ENCODE measurements at regions not wholly inside any gene's neighbourhood (a gene's known extent, or its start where the extent isn't known, plus 50 kb on each side); places are given as distances from the start of the nearest gene placed in this dataset.
"Not testable (repeated sequence)": the region's sequence is repeated elsewhere in the genome, so short reads cannot be mapped to it uniquely, and the experiment has no call there.

- DNase-seq (ENCODE audit: low read depth) = no peak
Observed at GRCh38 chr1:38746941-38747600, 112.5 kb downstream of the RRAGC start.

DNA sequence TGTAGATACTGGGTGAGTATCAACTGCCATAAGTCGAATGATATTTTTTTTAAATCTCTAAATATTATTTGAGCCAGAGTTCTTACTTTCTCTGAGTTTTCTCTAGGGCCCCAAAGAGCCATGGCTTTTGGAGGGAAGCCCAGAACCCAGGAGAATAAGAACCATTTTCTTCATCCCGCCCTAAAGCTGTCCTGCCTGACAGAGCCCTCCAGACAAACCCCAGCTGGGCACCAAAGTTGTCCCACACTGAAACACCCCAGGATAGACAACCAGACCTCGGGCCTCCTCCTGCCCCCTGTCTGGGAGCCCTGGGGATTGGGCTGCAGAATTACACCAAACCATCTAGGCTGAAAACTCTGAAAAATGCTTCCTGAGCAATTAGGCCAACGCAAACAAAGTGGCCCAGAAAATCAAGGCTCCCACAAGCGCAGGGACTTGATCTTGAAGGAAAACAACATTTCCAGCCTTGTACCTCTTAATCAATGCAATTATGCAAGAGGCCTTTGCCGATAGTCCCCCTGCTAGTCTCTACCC lies 113.1 kb downstream of the RRAGC start:
- DNase-seq (ENCODE audit: low read depth) = no peak

GRCh38 chr1:38745476-38746401 lies 113.8 kb downstream of the RRAGC start:
- DNase-seq (ENCODE audit: low read depth) = no peak

DNA sequence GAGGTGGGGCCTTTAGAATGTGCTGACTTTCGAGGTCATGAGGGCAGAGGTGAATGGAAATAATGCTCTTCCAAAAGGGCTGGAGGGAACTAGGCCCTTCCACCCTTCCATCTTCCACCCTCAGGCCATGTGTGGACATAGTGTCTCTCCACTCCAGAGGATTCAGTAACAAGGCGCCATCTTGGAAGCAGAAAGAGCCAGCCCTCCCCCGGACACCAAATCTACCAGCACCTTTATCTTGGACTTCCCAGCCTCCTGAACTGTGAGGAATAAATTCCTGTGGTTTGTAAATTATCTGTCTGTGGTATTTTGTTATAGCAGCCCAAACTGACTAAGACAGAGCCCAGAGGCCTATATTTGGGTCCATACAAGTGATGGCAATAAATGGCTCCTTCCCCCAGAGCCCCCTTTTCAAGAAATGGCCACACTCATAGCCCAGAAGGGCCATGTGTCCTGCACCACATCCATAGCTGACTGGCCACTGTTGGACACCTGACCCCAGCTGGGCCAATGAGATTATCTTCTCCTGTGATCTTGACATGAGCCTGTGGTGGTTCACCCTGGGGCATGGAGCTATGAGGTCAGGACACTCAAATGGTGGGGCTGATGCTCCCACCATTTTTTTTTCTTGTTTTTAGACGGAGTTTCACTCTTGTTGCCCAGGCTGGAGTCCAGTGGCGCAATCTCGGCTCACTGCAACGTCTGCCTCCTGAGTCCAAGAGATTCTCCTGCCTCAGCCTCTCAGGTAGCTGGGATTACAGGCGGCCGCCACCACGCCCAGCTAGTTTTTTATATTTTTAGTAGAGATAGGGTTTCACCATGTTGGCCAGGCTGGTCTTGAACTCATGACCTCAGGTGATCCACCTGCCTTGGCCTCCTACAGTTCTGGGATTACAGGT lies 114.9 kb downstream of the RRAGC start:
- no peak for DNase-seq (ENCODE audit: low read depth)

DNA sequence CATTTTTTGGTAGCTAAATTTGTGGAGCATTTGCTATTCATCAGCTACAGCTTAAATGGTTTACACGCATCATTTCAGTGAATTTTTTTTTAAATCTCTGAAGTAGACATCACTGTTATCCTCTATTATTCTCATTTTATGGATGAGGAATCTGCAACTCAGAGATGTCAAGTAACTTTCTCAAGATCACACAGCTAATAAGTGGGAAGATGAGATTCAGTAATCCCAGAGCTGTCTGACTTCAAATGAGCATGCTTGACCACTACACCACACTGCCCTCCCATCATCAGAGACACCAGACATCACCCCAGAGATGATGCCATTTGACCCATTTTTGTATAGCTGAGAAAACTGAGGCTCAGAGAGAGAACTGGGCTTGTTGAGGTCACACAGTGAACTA lies 116.4 kb downstream of the RRAGC start:
- no peak for DNase-seq (ENCODE audit: low read depth)

DNA sequence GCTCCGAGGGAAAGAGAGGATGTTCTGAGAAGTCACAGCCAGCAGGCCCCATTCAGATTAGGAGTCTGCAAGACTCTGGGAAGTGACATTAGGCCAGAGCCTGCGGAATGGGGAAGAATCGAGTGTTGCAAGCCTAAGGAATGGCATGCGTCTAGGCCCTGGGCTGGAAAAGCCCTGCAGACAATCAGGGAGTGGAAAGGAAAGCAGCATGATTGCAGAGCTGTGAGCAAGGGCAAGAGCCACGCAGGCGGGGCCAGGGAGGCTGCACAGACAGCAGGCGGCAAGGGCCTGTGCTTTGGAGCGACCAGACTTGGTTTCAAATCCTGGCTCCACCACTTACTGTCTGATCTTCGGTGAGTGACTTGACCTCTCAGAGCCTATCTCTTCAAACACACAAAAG lies 118.2 kb downstream of the RRAGC start:
- no peak for DNase-seq (ENCODE audit: low read depth)

DNA sequence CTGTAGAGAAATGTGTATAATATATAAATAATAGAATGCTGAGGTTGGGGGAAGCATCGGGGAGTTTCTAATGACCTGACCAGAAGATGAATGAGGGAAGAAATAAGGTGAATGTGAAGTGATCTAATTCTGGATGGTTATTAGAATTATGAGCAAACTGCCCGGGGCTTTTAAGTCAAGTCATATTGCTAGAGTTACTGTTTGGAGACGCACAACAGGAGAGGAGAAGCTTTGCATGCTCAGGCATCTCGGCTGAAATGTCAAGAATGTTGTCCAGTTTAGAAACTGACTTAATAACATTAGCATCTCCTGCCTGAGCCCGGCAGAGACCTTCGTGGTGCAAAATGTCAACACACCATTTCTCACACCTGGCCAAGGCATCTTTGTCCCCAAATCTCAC lies 119.1 kb downstream of the RRAGC start:
- no peak for DNase-seq (ENCODE audit: low read depth)

- no peak for DNase-seq (ENCODE audit: low read depth)
Observed at GRCh38 chr1:38738207-38738606, 121.4 kb downstream of the RRAGC start.

- no peak for DNase-seq (ENCODE audit: low read depth)
Observed at GRCh38 chr1:38736399-38736798, 123.2 kb downstream of the RRAGC start.

DNA sequence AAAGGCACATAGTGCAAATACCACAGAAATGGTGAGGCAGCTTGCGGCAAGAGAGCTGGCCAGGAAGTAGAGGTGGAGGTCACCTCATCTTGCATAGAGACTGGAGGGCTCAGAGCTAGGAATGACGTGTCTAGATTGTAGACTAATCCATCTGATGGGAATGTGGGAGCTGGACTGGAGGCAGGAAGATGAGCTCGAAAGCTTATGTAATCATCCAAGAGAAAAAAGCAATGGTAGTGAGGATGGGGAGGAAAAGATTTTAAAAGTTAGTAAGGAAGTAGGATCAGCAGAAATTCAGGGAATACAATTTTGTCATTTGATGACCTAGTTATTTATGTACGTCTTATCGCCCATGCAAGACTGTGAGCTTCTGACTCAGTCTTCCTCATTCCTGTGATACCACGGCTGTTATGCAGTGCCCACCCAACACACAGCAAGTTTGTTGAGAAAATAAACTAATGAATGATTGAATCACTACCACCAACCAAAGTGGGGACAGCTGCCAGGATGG lies 123.9 kb downstream of the RRAGC start:
- DNase-seq (ENCODE audit: low read depth) = no peak

DNA sequence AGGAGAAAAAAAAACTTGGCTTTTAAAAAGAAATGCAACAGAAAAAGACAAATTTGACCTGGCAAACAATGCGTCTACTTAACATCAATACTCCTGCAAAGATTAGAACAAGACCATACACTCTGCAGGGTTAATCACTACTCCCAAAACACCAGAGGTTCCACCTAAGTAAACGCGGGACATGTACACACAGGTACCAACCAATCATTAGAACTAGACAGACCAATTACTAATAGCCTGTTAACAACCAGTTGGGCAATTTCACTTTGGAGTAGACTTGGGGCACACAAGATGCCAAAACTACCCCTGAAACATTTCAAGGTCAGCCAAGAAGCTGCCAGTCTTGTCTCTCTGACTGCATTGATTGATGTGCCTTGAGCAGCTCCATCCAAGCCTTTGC lies 125.8 kb downstream of the RRAGC start:
- DNase-seq (ENCODE audit: low read depth) = no peak

- DNase-seq (ENCODE audit: low read depth) = no peak
Observed at GRCh38 chr1:38730511-38731397, 128.8 kb downstream of the RRAGC start.

DNA sequence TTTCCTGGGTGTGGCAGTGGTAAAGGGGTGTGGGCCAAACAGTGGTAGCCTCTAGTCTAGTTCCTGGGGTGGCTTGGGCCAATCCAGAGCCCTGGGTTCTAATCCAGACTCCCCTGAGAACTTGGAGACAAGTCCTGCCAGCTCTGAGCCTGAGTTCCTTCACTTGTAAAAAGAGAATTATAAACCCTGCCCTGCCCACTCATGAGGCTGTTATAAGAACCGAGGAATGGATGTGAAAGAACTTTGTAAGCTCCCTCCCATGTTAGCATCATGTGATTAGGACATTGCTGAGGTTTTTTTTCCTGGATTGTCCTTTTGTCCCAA lies 131.0 kb downstream of the RRAGC start:
- no peak for DNase-seq (ENCODE audit: low read depth)

DNA sequence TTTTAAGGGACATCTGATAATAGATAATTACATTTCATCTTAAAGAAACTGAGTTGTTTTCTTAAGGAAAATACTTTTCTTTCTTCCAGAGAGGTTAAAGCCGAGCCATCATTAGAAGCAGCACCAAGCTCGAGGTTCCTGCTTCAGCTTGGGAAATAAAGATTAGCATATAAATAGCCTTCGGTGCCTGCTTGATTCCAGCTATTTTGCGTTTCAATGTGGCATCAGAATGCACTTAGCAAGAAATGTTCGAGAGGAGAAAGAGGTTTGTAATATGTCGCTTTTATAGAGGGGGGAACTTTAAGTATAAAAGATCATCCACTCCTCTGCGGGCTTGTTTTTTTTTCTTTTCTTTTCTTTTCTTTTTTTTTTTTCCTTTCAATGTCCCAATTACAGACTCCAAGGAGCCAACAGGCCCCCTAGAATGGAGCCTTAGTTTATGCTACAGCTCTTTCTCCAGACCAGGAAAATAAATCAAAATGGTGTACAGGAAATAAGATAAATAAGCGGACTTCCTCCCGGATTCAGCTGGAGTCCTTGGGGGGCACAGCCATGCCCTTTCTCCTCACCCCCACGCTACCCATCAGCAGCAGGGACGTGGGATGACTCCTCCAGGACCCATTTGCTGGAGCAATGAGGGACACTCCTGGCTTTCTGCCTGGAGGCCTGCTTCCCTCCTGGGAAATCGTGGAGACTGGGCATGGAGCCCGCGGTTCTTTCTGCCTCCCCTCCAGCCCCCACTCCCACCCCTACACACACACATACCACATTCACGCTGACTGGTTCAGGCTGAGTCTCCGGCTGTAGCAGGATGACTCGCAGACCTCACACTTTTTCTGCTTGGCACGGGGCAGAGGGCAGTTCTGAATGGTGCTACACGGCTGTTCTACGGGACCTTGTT lies 131.6 kb downstream of the RRAGC start:
- no peak for DNase-seq (ENCODE audit: low read depth)

DNA sequence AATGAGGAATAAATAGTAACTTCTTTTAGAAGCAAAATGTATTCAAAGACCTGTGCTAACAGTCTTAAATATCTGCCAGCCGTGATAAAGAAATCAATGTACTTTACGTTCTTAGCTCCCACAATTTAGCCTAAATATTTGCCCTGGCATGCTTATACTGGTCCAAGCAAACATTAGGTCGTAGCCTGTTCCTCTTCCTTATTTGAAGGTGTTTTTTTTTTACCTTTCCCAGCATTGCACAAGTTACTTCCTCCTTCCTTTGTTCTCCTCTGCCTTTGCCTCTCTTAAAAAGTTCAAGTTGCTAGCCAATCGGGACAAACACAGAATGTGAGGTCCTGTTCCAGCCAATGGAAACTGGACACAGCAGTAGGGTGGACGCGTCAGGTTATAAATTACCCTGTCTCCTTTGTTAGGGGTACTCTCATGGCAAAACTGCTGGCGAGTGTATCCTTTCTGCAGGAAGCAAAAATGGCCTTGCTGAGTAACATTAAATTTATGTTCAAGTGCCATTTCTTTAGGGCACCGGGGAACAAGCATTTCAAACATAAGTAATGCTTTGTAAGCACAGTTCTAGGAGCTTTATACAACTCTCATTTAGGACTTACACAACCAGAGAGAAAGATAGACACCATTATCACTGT lies 134.1 kb downstream of the RRAGC start:
- DNase-seq (ENCODE audit: low read depth) = not testable (repeated sequence)

DNA sequence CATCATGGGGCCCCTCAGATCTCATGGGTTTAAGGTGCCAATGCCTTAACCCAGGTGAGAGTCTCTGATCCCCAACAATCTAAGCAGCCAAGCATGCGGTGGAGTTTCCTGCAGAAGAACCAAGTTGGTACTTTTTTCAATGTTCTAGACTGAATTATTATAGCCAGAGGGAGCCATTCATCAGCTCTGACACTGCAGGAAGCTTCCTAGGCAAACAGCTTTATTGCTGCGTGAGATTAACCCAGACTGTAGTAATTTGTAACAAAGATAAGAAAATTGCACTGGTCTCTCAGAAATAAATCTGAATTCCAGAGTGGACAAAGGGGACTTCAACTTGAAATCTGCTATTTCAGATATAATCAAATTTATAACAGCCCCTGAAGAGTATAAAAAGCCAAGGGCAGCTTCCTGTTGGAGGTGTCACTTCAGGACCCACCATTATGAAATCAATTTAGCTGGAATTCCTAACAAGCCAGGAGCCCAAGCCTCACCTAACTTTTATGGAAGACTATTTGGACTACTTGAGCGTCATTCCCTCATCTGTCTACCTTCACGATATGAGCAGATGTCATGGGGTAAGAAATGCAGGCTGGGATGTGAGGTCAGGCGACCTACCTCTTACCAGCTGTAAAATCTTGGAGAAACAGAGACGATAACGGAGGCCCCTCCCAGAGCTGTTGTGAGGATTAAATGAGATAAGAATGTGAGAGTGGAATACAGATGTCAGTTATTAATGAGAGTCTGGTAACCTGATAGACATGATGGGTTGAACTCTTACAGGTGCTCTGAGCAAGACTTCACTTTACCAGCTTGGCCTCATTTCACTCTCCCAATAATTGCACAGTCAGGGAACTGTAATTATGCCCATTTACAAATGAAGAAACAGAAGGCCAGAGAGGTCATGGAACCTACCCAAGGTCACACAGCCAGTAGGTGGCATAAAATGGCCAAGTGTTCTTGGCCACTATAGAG lies 135.1 kb downstream of the RRAGC start:
- DNase-seq (ENCODE audit: low read depth) = no peak

GRCh38 chr1:38721816-38722215 lies 137.8 kb downstream of the RRAGC start:
- no peak for DNase-seq (ENCODE audit: low read depth)

GRCh38 chr1:38719880-38720279 lies 139.7 kb downstream of the RRAGC start:
- no peak for DNase-seq (ENCODE audit: low read depth)
